ENCODE measurements at regions not wholly inside any gene's neighbourhood (a gene's known extent, or its start where the extent isn't known, plus 50 kb on each side); places are given as distances from the start of the nearest gene placed in this dataset.
"Not testable (repeated sequence)": the region's sequence is repeated elsewhere in the genome, so short reads cannot be mapped to it uniquely, and the experiment has no call there.

GRCh38 chr12:97616946-97617345 lies 154.3 kb downstream of the RMST start:
- H3K27ac Mint-ChIP-seq: no peak overlapping the region
- no peaks in the 10 kb centered on the region for H3K4me1 Mint-ChIP-seq
- H3K36me3 Mint-ChIP-seq: no peaks in the 10 kb centered on the region
- no peak for DNase-seq
- no peaks in the 10 kb centered on the region for H3K27me3 Mint-ChIP-seq
- H3K9me3 Mint-ChIP-seq: no peaks in the 10 kb centered on the region
- H3K4me3 Mint-ChIP-seq: no peak overlapping the region

- no peaks in the 10 kb centered on the region for H3K4me1 Mint-ChIP-seq
- DNase-seq: no peak
- H3K9me3 Mint-ChIP-seq: no peaks in the 10 kb centered on the region
- no peaks in the 10 kb centered on the region for H3K36me3 Mint-ChIP-seq
- no peak overlapping the region for H3K4me3 Mint-ChIP-seq
- no peak overlapping the region for H3K27ac Mint-ChIP-seq
- no peaks in the 10 kb centered on the region for H3K27me3 Mint-ChIP-seq
These were observed 166.4 kb downstream of the RMST start for GRCh38 chr12:97628962-97629361.

GRCh38 chr12:97629382-97629781 lies 166.8 kb downstream of the RMST start:
- H3K4me3 Mint-ChIP-seq: no peak overlapping the region
- H3K36me3 Mint-ChIP-seq: no peaks in the 10 kb centered on the region
- H3K27me3 Mint-ChIP-seq: no peaks in the 10 kb centered on the region
- no peaks in the 10 kb centered on the region for H3K9me3 Mint-ChIP-seq
- no peaks in the 10 kb centered on the region for H3K4me1 Mint-ChIP-seq
- H3K27ac Mint-ChIP-seq: no peak overlapping the region
- no peak for DNase-seq

- no peak overlapping the region for H3K27ac Mint-ChIP-seq
- H3K27me3 Mint-ChIP-seq: no peaks in the 10 kb centered on the region
- H3K9me3 Mint-ChIP-seq: no peaks in the 10 kb centered on the region
- H3K4me3 Mint-ChIP-seq: no peak overlapping the region
- DNase-seq: no peak
- H3K4me1 Mint-ChIP-seq: no peaks in the 10 kb centered on the region
- no peaks in the 10 kb centered on the region for H3K36me3 Mint-ChIP-seq
These were observed 167.8 kb downstream of the RMST start for GRCh38 chr12:97630356-97630755.

- Mint-ChIP-seq H3K27me3 (no peaks in the 10 kb centered on the region), H3K4me1 (no peaks in the 10 kb centered on the region), H3K4me3 (no peak overlapping the region), H3K27ac (no peak overlapping the region), H3K36me3 (no peaks in the 10 kb centered on the region), H3K9me3 (no peaks in the 10 kb centered on the region)
- no peak for DNase-seq
These were observed 168.3 kb downstream of the RMST start for GRCh38 chr12:97630875-97631274.

- DNase-seq: no peak
- Mint-ChIP-seq H3K27me3 (no peaks in the 10 kb centered on the region), H3K4me3 (no peak overlapping the region), H3K4me1 (no peaks in the 10 kb centered on the region), H3K9me3 (peaks cover 1% of the 10 kb centered on the region), H3K27ac (no peak overlapping the region), H3K36me3 (no peaks in the 10 kb centered on the region)
These were observed 175.2 kb downstream of the RMST start for GRCh38 chr12:97637770-97638169.

GRCh38 chr12:97638739-97639138 lies 176.1 kb downstream of the RMST start:
- DNase-seq: no peak
- H3K9me3 Mint-ChIP-seq: peaks cover 1% of the 10 kb centered on the region
- no peak overlapping the region for H3K27ac Mint-ChIP-seq
- no peak overlapping the region for H3K4me3 Mint-ChIP-seq
- no peaks in the 10 kb centered on the region for H3K4me1 Mint-ChIP-seq
- H3K27me3 Mint-ChIP-seq: no peaks in the 10 kb centered on the region
- H3K36me3 Mint-ChIP-seq: no peaks in the 10 kb centered on the region

- no peaks in the 10 kb centered on the region for H3K4me1 Mint-ChIP-seq
- H3K4me3 Mint-ChIP-seq: no peak overlapping the region
- H3K9me3 Mint-ChIP-seq: peaks cover 1% of the 10 kb centered on the region
- no peaks in the 10 kb centered on the region for H3K27me3 Mint-ChIP-seq
- DNase-seq: no peak
- no peak overlapping the region for H3K27ac Mint-ChIP-seq
- H3K36me3 Mint-ChIP-seq: no peaks in the 10 kb centered on the region
These were observed 177.1 kb downstream of the RMST start for GRCh38 chr12:97639702-97640101.

GRCh38 chr12:97640826-97641225 lies 178.2 kb downstream of the RMST start:
- Mint-ChIP-seq H3K27ac (no peak overlapping the region), H3K36me3 (no peaks in the 10 kb centered on the region), H3K4me3 (no peak overlapping the region), H3K27me3 (no peaks in the 10 kb centered on the region), H3K4me1 (no peaks in the 10 kb centered on the region), H3K9me3 (peaks cover 1% of the 10 kb centered on the region)
- no peak for DNase-seq

GRCh38 chr12:97642911-97643310 lies 180.3 kb downstream of the RMST start:
- H3K27me3 Mint-ChIP-seq: no peaks in the 10 kb centered on the region
- no peaks in the 10 kb centered on the region for H3K36me3 Mint-ChIP-seq
- H3K27ac Mint-ChIP-seq: no peak overlapping the region
- H3K9me3 Mint-ChIP-seq: peaks cover 1% of the 10 kb centered on the region
- H3K4me1 Mint-ChIP-seq: no peaks in the 10 kb centered on the region
- no peak for DNase-seq
- no peak overlapping the region for H3K4me3 Mint-ChIP-seq

- peaks cover 1% of the 10 kb centered on the region for H3K9me3 Mint-ChIP-seq
- no peak overlapping the region for H3K27ac Mint-ChIP-seq
- no peaks in the 10 kb centered on the region for H3K36me3 Mint-ChIP-seq
- DNase-seq: no peak
- no peaks in the 10 kb centered on the region for H3K27me3 Mint-ChIP-seq
- no peak overlapping the region for H3K4me3 Mint-ChIP-seq
- H3K4me1 Mint-ChIP-seq: no peaks in the 10 kb centered on the region
These were observed 181.3 kb downstream of the RMST start for GRCh38 chr12:97643924-97644323.

GRCh38 chr12:97645726-97646125 lies 183.1 kb downstream of the RMST start:
- Mint-ChIP-seq H3K36me3 (no peaks in the 10 kb centered on the region), H3K4me1 (no peaks in the 10 kb centered on the region), H3K27me3 (no peaks in the 10 kb centered on the region), H3K4me3 (no peak overlapping the region), H3K9me3 (no peaks in the 10 kb centered on the region), H3K27ac (no peak overlapping the region)
- DNase-seq: no peak

GRCh38 chr12:97647142-97647541 lies 184.5 kb downstream of the RMST start:
- no peaks in the 10 kb centered on the region for H3K36me3 Mint-ChIP-seq
- no peak overlapping the region for H3K4me3 Mint-ChIP-seq
- no peaks in the 10 kb centered on the region for H3K9me3 Mint-ChIP-seq

GRCh38 chr12:97650242-97650641 lies 187.6 kb downstream of the RMST start:
- Mint-ChIP-seq H3K4me1 (no peaks in the 10 kb centered on the region), H3K9me3 (peaks cover 1% of the 10 kb centered on the region), H3K4me3 (no peak overlapping the region), H3K27ac (no peak overlapping the region), H3K27me3 (no peaks in the 10 kb centered on the region), H3K36me3 (no peaks in the 10 kb centered on the region)
- DNase-seq: no peak

More at GRCh38 chr12:97647142-97647541, 184.5 kb downstream of the RMST start:
- no peak overlapping the region for H3K27ac Mint-ChIP-seq
- no peaks in the 10 kb centered on the region for H3K4me1 Mint-ChIP-seq
- no peaks in the 10 kb centered on the region for H3K27me3 Mint-ChIP-seq
- DNase-seq: no peak

- H3K27me3 Mint-ChIP-seq, H3K4me3 Mint-ChIP-seq, H3K4me1 Mint-ChIP-seq, H3K36me3 Mint-ChIP-seq, DNase-seq, H3K27ac Mint-ChIP-seq, H3K9me3 Mint-ChIP-seq: not testable (repeated sequence)
These were observed 193.9 kb downstream of the RMST start for GRCh38 chr12:97656548-97656947.

- Mint-ChIP-seq H3K9me3 (no peaks in the 10 kb centered on the region), H3K36me3 (no peaks in the 10 kb centered on the region), H3K4me3 (no peak overlapping the region), H3K27ac (no peak overlapping the region), H3K27me3 (no peaks in the 10 kb centered on the region), H3K4me1 (no peaks in the 10 kb centered on the region)
- no peak for DNase-seq
These were observed 196.7 kb downstream of the RMST start for GRCh38 chr12:97659117-97659880.
